GM19463 (cell line): ENCODE measurements at regions not wholly inside any gene's neighbourhood (a gene's known extent, or its start where the extent isn't known, plus 50 kb on each side); places are given as distances from the start of the nearest gene placed in this dataset.
"Not testable (repeated sequence)": the region's sequence is repeated elsewhere in the genome, so short reads cannot be mapped to it uniquely, and the experiment has no call there.

Experiments used
- ATAC-seq: cut with Tn5 transposase; IDR thresholded peaks from one replicate; pipeline ENCODE4 v1.9.1; 2021; ENCODE audit warnings: mild to moderate bottlenecking, moderate library complexity; ENCODE audit not compliant: unreplicated experiment

- no peak for ATAC-seq
Observed at GRCh38 chr7:113610572-113610971, 308.2 kb downstream of the PPP1R3A start.

- ATAC-seq, result no peak
Observed at GRCh38 chr7:113608782-113609181, 310.0 kb downstream of the PPP1R3A start.

GRCh38 chr7:113606325-113606724 is 312.5 kb downstream of the PPP1R3A start:
- no peak for ATAC-seq

- ATAC-seq, result not testable (repeated sequence)
Observed at GRCh38 chr7:113600428-113600827, 318.4 kb downstream of the PPP1R3A start.

GRCh38 chr7:113593455-113593854 is 325.4 kb downstream of the PPP1R3A start:
- not testable (repeated sequence) for ATAC-seq

GRCh38 chr7:113592924-113593323 is 325.9 kb downstream of the PPP1R3A start:
- not testable (repeated sequence) for ATAC-seq

GRCh38 chr7:113582471-113582870 is 336.3 kb downstream of the PPP1R3A start:
- no peak for ATAC-seq

- ATAC-seq, result not testable (repeated sequence)
Observed at GRCh38 chr7:113563257-113563656, 355.6 kb downstream of the PPP1R3A start.

- ATAC-seq, result no peak
Observed at GRCh38 chr7:113562801-113563200, 356.0 kb downstream of the PPP1R3A start.

- no peak for ATAC-seq
Observed at GRCh38 chr7:113562242-113562641, 356.6 kb downstream of the PPP1R3A start.

- no peak for ATAC-seq
Observed at GRCh38 chr7:113561446-113561845, 357.4 kb downstream of the PPP1R3A start.

GRCh38 chr7:113550966-113551365 is 367.8 kb downstream of the PPP1R3A start:
- ATAC-seq, result no peak

GRCh38 chr7:113548561-113548960 is 370.2 kb downstream of the PPP1R3A start:
- ATAC-seq, result peak; percentile 23

GRCh38 chr7:113548137-113548536 is 370.7 kb downstream of the PPP1R3A start:
- ATAC-seq, result peak; percentile 43

GRCh38 chr7:113521468-113521867 is 397.3 kb downstream of the PPP1R3A start:
- ATAC-seq, result no peak

GRCh38 chr7:113519472-113519871 is 399.3 kb downstream of the PPP1R3A start:
- ATAC-seq, result no peak

- ATAC-seq, result no peak
Observed at GRCh38 chr7:113504691-113505090, 386.3 kb upstream of the SMIM30 start.

- no peak for ATAC-seq
Observed at GRCh38 chr7:113504142-113504541, 385.8 kb upstream of the SMIM30 start.

- not testable (repeated sequence) for ATAC-seq
Observed at GRCh38 chr7:113496586-113496985, 378.2 kb upstream of the SMIM30 start.

- ATAC-seq, result not testable (repeated sequence)
Observed at GRCh38 chr7:113494797-113495566, 376.6 kb upstream of the SMIM30 start.

GRCh38 chr7:113491305-113491704 is 373.0 kb upstream of the SMIM30 start:
- no peak for ATAC-seq

- ATAC-seq, result no peak
Observed at GRCh38 chr7:113487925-113488731, 369.8 kb upstream of the SMIM30 start.
